PC-3 (cell line): ENCODE measurements at regions not wholly inside any gene's neighbourhood (a gene's known extent, or its start where the extent isn't known, plus 50 kb on each side); places are given as distances from the start of the nearest gene placed in this dataset.

Source experiments
- EZH2 ChIP-seq: fragments of 300-600 bp; sonication (generic); IDR thresholded peaks from one replicate; pipeline ENCODE4 v1.6.1; 2017; ENCODE audit warnings: antibody characterized with exemption, mild to moderate bottlenecking, low read length; ENCODE audit not compliant: unreplicated experiment
- EZH2phosphoT487 ChIP-seq: fragments of 300-600 bp; sonication (generic); IDR thresholded peaks from 2 replicates; pipeline ENCODE4 v1.6.1; 2018; ENCODE audit warnings: mild to moderate bottlenecking, antibody characterized with exemption, low read length, borderline replicate concordance
- TF ChIP-seq, protein P1 (sequence below): fragments of 300-600 bp; sonication (generic); conservative IDR thresholded peaks from 2 replicates; pipeline ENCODE4 v1.5.1; 2017; ENCODE audit warnings: antibody characterized with exemption, low read depth, mild to moderate bottlenecking, low read length

DNA sequence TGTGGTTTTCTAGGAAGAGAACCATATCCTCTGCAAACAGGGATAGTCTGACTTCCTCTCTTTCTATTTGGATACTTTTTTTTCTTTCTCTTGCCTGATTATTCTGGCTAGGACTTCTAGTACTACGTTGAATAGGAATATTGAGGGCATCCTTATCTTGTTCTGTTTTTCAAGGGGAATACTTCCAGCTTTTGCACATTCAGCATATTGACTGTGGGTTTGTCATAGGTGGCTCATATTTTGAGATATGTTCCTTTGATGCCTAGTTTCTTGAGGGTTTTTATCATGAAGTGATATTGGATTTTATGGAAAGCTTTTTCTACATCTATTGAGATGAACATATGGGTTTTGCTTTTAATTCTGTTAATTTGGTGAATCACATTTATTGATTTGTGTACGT is 269.8 kb downstream of the MAP2K6 start:
- TF ChIP-seq, protein P1, sequence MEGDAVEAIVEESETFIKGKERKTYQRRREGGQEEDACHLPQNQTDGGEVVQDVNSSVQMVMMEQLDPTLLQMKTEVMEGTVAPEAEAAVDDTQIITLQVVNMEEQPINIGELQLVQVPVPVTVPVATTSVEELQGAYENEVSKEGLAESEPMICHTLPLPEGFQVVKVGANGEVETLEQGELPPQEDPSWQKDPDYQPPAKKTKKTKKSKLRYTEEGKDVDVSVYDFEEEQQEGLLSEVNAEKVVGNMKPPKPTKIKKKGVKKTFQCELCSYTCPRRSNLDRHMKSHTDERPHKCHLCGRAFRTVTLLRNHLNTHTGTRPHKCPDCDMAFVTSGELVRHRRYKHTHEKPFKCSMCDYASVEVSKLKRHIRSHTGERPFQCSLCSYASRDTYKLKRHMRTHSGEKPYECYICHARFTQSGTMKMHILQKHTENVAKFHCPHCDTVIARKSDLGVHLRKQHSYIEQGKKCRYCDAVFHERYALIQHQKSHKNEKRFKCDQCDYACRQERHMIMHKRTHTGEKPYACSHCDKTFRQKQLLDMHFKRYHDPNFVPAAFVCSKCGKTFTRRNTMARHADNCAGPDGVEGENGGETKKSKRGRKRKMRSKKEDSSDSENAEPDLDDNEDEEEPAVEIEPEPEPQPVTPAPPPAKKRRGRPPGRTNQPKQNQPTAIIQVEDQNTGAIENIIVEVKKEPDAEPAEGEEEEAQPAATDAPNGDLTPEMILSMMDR, result no peak
- TF ChIP-seq EZH2 (no peak), EZH2phosphoT487 (no peak)
